ENCODE measurements at regions not wholly inside any gene's neighbourhood (a gene's known extent, or its start where the extent isn't known, plus 50 kb on each side); places are given as distances from the start of the nearest gene placed in this dataset.

DNA sequence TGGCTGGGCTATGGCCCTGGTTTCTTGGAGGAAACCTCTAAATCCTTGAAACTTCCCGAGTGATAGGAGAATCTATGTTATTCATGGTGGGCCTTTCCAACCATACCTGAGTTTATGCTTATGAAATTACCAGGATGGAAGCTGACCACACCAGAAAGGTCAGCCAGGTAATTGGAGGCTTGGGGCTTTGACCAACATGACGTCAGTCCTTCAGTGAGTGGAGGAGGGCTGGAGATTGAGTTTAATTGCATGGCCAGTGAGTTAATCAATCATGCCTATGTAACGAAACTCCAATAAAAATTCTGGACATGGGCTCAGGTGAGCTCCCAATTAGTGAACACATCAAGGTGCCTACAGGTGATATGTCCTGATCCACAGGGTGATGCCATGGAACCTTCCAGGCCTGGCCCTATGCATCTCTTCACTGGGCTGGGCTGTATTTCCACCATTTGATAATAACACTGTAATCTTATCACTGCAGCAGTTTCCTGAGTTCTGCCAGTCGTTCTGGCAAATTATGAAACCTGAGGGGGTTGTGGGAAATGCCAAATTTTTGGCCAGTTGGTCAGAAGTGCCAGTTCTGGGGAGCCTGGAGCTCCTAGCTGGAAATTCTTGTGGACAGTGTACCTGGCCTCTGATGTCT is 106.5 kb downstream of the CDH26 start:
- in situ Hi-C loops (cut with HindIII; ENCODE audit: low sequenced_read_pairs): no loop called here

DNA sequence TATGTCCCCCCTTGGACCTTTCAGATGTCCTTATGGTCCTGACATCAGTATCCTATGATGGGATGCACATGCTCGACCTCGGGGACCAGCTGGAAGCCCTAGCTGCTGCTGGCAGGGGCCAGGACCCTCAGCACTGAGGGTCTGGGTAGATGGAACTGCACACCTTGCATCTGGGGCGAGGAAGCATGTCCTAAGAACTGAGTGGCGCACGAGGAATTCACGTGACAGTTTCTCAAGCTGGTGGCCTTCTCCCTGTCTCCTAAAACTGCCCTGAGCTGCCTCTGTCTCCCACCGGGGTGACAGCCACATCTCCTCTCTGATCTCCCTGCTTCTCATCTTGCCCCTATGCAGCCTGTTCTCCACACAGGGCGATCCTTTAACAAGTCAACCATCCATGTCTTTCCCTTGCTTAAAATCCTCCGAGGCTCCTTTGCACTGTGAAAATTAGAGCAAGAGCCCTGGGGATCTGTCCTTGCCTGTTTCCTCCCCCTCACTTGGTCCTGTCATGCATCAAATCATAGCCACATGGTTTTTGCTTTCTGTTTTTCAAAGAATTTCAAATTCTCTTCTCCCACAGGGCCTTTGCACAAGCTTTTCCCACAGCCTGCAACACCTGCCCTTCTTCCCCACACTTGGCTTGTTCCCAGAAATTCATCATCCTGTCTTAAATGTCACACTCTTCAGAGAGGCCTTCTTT is 107.7 kb downstream of the CDH26 start:
- in situ Hi-C loops (cut with HindIII; ENCODE audit: low sequenced_read_pairs): no loop called here

DNA sequence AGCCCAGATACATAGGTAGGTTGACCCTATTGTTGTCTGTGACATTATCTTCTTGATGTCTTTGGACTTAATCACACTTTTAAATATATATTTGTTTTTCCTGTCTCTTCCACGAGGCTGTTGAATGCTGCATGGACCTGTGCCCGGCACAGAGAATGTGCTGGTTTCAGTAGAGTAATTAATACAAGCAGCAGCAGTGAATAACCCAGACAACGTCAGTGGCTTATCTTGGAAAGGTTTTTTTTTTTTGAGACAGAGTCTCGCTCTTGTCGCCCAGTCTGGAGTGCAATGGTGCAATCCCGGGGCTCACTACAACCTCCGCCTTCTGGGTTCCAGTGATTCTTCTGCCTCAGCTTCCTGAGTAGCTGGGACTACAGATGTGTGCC is 108.2 kb downstream of the CDH26 start:
- in situ Hi-C loops (cut with HindIII; ENCODE audit: low sequenced_read_pairs): no loop called here

DNA sequence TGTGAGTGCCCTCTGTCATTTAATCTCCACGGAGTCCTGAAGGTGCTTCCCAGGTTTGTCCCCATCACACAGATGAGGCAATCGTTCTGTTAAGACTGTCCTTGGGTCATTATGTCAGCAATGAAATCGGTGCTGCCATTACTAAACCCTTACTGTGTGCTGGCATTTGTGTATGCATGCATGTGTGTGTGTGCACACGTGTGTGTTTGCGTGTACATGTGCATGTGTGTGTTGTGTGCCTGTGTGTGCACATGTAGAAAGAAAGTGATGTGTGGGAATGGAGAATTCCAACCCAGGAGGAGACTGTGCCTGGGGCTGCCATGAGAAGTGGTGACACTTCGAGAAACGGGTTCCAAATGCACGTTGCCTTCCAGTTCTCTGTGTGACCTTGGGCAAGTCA is 110.3 kb downstream of the CDH26 start:
- in situ Hi-C loops (cut with HindIII; ENCODE audit: low sequenced_read_pairs): no loop called here

DNA sequence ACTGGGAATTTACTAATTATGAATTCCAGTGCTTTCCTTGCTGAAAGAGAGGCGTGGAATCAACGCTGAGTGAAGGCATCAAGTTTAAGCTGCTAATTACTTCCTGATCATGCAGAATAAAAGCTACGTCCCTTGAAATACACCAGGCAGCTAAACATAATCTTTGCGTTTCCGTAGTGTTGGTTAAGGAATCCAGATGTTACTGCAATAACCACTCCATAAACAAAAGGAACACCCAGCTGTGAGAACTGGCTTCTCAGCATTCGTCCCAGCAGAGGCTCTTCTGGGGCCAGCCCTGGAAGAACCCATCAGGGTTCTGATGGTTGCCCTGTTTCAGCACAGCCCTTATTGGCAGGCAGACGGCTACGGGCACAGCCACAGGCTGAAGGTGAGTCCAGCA is 111.4 kb downstream of the CDH26 start:
- in situ Hi-C loops (cut with HindIII; ENCODE audit: low sequenced_read_pairs): no loop called here

DNA sequence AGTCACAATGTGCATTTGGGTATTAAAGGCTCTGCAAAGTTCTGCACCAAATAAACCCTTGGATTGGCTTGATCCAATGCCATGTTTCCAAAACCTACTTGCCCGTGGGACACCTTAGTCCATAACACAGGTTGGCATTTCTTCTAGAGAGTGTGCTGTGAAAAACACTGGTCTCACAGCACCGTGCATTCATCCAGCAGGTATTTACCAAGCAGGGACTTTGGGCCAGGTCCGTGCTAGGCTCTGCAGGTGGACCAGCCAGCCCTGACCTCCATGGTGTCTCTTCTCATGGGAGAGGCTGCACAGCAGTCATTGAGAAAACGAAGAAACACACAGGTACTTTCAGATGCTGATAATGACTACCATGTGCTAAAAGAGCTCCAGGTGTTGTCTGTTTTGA is 112.6 kb downstream of the CDH26 start:
- in situ Hi-C loops (cut with HindIII; ENCODE audit: low sequenced_read_pairs): no loop called here

DNA sequence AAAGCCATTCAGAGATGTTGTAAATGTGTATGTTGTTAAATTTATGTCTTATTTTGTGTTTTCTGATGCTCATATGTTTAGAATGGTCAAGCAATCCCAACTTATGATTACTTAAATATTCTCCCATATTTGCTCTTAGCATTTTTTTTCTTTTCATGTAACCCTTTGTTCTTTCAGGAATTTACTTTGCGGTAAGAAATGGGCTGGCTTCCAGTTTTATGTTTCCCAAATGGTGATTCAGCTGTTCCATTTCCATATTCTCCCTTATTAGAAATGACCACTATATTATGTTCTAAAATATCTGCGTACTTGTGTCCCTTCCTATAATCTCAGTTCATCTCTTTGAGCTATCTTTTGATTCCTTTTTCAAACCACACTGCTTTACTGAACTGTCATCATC is 113.7 kb downstream of the CDH26 start:
- in situ Hi-C loops (cut with HindIII; ENCODE audit: low sequenced_read_pairs): no loop called here

DNA sequence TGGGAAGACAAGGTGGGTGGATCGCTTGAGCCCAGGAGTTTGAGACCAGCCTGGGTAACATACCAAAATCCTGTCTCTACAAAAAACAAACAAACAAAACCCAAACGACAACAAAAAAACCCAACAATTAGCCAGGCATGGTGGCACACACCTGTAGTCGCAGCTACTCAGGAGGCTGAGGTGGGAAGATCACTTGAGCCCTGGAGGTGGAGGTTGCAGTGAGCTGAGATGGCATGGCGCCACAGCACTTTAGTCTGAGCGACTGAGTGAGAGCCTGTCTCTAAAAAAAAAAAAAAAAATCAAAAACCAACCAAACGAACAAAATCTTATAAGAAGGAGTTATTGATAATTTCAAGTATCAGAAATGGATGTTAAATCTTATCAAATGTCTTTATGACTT is 114.9 kb downstream of the CDH26 start:
- in situ Hi-C loops (cut with HindIII; ENCODE audit: low sequenced_read_pairs): no loop called here

DNA sequence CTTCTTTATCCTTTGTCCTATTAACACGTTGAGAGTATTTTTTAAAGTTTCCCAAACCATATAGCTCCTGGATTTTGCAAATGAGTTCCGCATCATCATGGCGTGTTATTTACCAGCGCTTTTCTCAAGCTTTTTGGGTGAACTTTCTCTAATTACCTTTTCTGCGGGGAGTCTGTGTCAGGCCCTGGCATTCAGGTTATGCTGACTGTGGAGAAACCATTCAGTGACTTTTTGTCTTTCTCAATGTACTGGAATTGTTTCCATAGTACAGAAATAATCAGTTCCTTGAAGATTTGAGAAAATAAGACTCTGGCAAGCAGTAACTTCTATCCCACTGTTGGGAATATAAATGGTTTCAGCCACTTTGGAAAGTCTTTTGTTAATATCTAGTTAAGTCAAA is 115.3 kb downstream of the CDH26 start:
- in situ Hi-C loops (cut with HindIII; ENCODE audit: low sequenced_read_pairs): no loop called here

DNA sequence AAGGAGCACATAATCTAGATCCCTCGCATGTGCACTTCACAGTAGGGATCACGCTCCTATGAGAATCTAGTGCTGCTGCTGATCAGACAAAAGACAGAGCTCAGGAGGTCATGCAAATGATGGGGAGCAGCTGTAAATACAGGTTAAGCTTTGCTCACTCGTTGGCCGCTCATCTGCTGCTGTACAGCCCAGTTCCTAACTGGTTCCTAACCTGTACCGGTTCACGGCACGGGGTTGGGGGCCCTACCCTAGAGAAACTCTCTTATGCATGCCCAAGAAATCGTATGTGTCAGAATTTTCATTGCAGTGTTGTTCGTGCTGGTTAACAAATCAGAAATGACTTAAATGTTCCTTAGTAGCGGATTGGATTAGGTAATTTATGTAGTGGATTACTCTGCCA is 116.1 kb downstream of the CDH26 start:
- in situ Hi-C loops (cut with HindIII; ENCODE audit: low sequenced_read_pairs): no loop called here

DNA sequence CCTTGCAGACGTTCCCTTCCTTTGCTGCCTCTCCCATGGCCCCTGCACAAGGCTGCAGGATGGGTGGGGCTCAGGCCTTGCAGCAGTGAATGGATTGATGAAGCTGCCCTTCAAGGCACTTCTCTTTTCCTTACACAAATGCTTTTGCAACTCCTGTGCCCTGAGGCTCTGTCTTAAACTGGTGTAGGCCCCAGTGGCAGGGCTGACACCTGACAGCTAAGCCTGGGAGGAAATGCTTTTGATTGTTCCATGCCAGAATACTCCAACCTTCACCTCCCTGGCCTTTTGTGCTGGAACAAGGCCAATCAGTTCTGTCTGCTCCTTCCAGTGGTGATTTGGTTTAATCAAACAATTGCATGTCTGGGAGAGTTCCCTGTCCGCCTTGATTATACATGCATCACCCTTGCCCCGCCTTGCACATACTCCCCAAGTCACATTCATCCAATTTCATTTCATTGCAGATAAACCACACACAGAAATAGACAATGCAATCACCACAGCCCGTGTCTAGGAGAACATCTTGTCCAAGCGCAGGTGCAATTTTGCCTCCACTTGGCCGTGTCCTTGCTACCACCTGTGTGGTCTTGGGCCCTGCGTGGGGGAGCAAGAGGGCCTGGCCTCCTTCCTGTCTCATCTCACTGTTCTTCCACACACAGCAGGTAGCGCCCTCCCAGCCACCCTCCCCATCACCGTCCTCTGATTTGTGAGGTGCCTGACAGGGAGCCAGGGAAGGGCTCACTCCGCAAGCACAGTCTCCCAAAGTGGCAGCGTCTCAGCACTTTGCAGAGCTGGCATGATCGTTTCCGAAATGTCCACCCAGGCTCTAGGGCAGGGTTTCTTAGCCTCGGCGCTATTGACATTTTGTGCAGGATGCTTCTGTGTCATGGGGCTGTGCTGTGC is 120.4 kb downstream of the CDH26 start:
- in situ Hi-C loops (cut with HindIII; ENCODE audit: low sequenced_read_pairs): no loop called here

DNA sequence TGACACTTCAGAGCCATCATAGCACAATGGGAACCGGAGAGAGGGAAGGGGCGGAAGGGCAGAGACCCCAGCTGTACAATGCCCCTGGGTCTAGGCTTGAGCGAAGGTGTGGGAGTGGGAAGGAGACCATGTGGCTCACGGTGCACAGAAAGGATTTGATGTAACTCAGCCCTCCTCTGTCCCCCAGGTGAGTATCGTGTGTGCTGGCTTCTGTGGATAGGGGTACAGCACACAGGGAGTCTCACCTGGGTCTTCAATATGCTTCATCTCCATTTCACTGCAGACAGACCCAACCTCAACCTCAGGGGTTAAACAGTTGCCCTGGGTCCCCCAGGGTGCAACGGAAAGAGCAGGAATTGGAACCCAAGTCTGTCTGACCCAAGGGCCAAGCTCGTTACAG is 122.2 kb downstream of the CDH26 start:
- in situ Hi-C loops (cut with HindIII; ENCODE audit: low sequenced_read_pairs): no loop called here

DNA sequence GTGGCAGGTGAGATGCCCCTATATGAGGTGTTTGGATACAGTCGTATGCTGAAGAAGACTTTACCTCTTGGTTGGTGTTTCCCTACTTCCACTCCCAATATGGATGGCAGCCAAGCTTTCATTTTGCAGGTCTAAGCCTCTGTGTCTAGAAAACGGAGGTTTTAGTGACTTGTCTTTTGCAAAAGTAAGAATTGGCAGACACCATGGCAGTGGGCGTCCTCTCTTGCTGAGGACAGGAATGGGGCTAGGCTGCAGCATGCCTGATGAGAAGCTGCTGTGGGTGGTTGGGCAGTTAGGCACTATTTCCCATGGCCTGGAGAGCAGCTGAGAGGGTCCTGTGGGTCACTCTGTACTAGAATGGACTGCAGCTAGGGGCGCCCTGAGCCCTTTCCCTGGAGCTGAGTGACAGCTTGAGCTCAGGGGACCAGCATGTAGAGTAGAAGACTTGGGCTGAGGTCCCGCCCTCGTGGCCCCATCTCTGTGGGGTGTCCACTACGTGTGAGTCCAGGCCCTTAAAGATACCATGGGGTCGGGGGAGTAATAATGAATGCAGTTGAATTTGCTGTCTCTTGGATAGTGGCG is 127.4 kb downstream of the CDH26 start:
- in situ Hi-C loops (cut with HindIII; ENCODE audit: low sequenced_read_pairs): no loop called here

DNA sequence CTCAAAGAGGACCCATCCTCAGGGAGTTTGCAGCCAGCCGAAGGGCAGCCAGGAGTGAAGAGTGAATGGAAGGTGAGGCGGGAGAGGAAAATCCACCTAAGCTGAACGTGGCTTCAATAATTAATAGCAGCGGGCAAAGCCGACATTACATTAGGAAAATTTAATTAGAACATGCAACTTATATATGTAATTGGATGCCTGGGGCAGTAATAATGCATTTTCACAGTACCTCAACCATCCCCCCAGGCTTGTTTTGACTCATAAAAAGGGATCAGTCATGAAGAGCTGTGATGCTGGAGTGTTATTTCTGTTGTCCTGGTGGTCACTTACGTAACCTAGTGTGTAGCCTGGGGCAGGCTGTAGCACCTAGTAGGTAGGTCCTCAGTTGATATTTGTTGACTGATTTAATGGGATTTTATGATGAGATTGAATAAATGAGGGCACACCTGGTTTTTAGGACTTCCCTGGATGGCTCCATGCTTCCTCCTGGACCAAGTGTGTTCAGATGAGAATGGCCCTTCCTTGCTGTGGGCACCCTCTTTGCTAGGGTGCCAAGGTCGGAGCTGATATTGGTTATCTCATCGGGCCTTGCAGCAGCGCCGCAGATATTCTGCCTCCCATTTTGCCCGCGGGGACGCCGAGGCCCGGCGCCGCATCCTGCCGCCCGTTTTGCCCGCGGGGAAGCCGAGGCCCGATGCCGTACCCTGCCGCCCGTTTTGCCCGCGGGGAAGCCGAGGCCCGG is 128.8 kb downstream of the CDH26 start:
- in situ Hi-C loops (cut with HindIII; ENCODE audit: low sequenced_read_pairs): no loop called here

DNA sequence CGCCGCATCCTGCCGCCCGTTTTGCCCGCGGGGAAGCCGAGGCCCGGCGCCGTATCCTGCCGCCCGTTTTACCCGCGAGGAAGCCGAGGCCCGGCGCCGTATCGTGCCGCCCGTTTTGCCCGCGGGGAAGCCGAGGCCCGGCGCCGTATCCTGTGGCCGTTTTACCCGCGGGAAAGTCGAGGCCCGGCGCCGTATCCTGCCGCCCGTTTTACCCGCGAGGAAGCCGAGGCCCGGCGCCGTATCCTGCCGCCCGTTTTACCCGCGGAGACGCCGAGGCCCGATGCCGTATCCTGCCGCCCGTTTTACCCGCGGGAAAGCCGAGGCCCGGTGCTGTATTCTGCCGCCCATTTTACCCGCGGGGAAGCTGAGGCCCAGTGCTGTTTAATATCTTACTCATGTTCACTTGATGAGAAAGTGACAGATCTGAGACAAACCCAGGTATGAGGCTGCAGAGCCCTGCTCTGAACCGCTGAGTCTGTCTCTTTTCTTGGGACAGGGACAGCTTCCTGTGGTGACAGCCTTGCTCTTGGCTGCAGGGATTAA is 129.4 kb downstream of the CDH26 start:
- in situ Hi-C loops (cut with HindIII; ENCODE audit: low sequenced_read_pairs): no loop called here

DNA sequence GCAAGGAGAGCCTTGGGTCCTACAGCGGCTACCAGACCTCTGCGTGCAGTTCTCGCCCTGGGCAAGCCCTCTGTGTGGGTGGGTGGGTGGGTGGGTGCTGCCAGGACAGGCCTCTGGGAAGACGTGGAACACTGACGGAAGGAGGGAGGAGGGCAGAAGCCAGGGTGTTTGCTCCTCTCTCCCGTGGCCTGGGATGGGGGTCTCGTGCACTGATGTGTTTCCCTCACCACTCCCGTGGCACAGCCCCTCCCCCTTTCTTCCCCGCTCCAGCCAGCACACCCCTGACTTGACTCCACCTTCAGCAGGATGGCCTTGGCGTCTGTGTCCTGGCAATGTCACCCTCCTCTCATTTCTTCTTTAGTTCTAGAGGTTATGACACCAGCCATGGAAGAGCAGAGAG is 130.0 kb downstream of the CDH26 start:
- in situ Hi-C loops (cut with HindIII; ENCODE audit: low sequenced_read_pairs): no loop called here

DNA sequence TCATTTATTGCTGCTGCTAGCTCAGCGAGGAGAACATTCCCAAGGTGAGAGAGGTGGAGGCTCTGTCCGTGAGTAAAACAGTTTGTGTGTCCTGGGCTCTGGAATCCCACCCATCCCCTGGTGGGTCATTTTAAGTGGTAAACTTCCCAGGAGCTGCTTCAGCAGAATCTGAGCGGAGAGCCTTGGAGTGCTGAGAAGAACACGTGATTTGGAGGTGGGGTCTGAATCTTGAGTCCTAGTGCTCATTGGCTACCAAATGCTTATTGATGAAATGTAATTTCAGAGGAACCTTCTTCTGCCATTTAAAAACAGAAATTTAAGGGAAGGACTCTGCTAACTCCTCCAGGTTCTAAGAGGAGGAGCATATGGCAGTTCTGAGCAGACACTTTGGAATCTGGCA is 132.4 kb downstream of the CDH26 start:
- in situ Hi-C loops (cut with HindIII; ENCODE audit: low sequenced_read_pairs): no loop called here

DNA sequence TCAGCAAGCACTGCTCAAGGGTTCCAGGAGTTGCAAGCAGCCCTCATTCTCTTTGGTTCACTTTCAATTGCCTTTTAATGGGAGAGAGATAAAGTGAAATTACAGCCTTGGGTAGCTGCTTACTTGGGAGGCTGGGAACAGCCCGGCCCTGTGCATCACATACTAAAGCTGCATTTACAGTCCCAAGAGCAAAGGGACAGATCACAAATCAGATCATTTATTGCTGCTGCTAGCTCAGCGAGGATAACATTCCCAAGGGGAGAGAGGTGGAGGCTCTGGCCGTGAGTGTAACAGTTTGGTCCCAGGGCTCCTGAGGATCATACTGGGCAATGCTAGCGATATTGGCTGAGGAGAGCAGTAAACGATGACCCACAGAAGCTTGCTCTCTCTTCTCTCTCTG is 133.1 kb downstream of the CDH26 start:
- in situ Hi-C loops (cut with HindIII; ENCODE audit: low sequenced_read_pairs): no loop called here

DNA sequence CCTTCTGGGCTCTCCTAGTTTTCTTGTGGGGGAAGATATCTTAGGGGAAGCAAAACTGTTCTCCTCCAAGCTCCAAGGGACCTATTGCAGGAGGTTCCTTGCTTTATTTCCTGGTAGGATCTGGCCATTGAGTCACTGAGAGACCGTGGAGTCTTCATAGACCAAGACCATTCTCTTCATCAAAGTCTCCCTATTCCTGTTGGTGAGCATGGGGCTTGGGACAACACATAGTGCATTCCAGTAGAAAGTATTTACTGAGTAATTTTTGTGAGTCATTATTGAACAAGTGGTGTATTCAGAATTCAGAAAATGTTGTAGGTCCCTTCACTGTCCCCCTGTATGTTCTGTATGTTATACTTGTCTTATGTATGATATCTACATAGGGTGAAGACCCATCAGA is 133.6 kb downstream of the CDH26 start:
- in situ Hi-C loops (cut with HindIII; ENCODE audit: low sequenced_read_pairs): no loop called here

DNA sequence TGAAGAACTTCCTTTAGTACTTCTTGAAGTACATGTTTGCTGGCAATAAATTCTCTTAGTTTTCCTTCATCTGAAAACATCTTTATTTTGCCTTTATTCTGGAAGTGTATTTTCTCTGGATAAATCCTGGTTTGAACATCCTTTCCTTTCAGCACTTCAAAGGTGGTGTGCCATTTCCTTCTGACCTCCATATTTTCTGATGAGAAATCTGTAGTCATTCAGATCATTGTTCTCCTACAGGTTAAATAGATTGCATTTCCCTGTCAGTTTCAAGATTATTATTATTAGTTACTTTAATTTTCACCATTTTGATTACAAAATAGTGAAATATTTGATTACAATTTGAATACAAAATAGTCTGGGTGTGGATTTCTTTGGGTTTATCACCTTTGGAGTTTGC is 134.5 kb downstream of the CDH26 start:
- in situ Hi-C loops (cut with HindIII; ENCODE audit: low sequenced_read_pairs): no loop called here

DNA sequence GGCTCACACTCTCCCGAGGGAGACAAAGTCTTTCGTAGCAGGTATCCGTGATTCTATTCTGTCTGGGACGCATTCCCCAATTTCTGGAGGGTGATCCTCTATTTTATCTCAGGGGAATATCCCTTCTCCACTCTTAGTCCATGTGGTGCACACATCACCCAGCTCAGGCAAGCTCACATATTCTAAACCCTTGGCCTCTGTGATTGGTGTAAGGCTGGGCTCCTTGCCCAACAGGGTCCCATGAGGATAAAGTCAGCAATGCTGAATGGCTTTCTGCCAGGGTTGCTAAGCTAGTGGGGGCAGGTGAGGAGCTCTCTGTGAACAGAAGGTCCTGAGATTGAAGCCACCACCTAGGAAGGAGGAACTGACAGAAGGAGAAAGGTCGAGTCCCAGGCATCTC is 137.2 kb downstream of the CDH26 start:
- in situ Hi-C loops (cut with HindIII; ENCODE audit: low sequenced_read_pairs): no loop called here

All from DLD1 (cell line).